Smooth muscle cell (in vitro differentiated cells): ENCODE measurements at regions not wholly inside any gene's neighbourhood (a gene's known extent, or its start where the extent isn't known, plus 50 kb on each side); places are given as distances from the start of the nearest gene placed in this dataset.

Source experiments
- DNase-seq: peaks from one replicate; lab custom pipeline; 2025; ENCODE audit not compliant: unreplicated experiment; lab: John Stamatoyannopoulos, UW
- H2AFZ ChIP-seq: fragments of 200-600 bp; sonication (generic); 2 replicates; pipeline ENCODE4 v1.6.0; 2016; ENCODE audit warnings: antibody characterized with exemption, low read depth, mild to moderate bottlenecking
- H3F3A ChIP-seq: fragments of 200-600 bp; sonication (generic); 2 replicates; pipeline ENCODE4 v1.6.0; 2017; ENCODE audit warnings: antibody characterized with exemption, low read depth
- H3K27ac ChIP-seq: fragments of 200-600 bp; sonication (generic); 2 replicates; pipeline ENCODE4 v1.5.1; 2016; ENCODE audit warnings: low read depth, mild to moderate bottlenecking
- H3K27me3 ChIP-seq: fragments of 200-600 bp; sonication (generic); 2 replicates; pipeline ENCODE4 v1.6.1; 2016; ENCODE audit warnings: low read depth, mild to moderate bottlenecking
- H3K36me3 ChIP-seq: fragments of 200-600 bp; sonication (generic); 2 replicates; pipeline ENCODE4 v1.5.1; 2016; ENCODE audit warnings: low read depth
- H3K4me1 ChIP-seq: fragments of 200-600 bp; sonication (generic); 2 replicates; pipeline ENCODE4 v1.5.1; 2016; ENCODE audit warnings: low read depth
- H3K4me2 ChIP-seq: fragments of 200-600 bp; sonication (generic); 2 replicates; pipeline ENCODE4 v1.6.0; 2016; ENCODE audit warnings: mild to moderate bottlenecking
- H3K4me3 ChIP-seq: fragments of 200-600 bp; sonication (generic); 2 replicates; pipeline ENCODE4 v1.5.1; 2016; ENCODE audit warnings: mild to moderate bottlenecking
- H3K79me2 ChIP-seq: fragments of 200-600 bp; sonication (generic); 2 replicates; pipeline ENCODE4 v1.6.0; 2016; ENCODE audit warnings: low read depth, mild to moderate bottlenecking
- H3K9ac ChIP-seq: fragments of 200-600 bp; sonication (generic); 2 replicates; pipeline ENCODE4 v1.6.0; 2016; ENCODE audit warnings: low read depth
- H3K9me3 ChIP-seq: fragments of 200-600 bp; sonication (generic); replicated peaks from 2 replicates; pipeline ENCODE4 v1.5.1; 2016; ENCODE audit warnings: low read depth
- H4K20me1 ChIP-seq: fragments of 200-600 bp; sonication (generic); 2 replicates; pipeline ENCODE4 v1.6.0; 2016; ENCODE audit warnings: low read depth
- CTCF ChIP-seq: fragments of 200-600 bp; sonication (generic); IDR thresholded peaks from 2 replicates; pipeline ENCODE4 v1.5.1; 2017; ENCODE audit warnings: borderline replicate concordance, mild to moderate bottlenecking, antibody characterized with exemption; ENCODE audit not compliant: insufficient read depth, poor library complexity, severe bottlenecking
- WGBS: methylation state at CpG from one replicate; pipeline ENCODE4 v1.1.7; 2016; ENCODE audit warnings: low lambda C conversion rate; 5-methylcytosine and 5-hydroxymethylcytosine counted together

GRCh38 chr14:86892152-86892956 is 1100.6 kb downstream of the GALC start:
- Histone ChIP-seq H3K4me3 (no peak overlapping the region), H3K9me3 (no peaks in the 10 kb centered on the region), H4K20me1 (no peaks in the 10 kb centered on the region), H2AFZ (no peak overlapping the region), H3K27me3 (no peaks in the 10 kb centered on the region), H3K36me3 (no peaks in the 10 kb centered on the region), H3K4me2 (no peak overlapping the region), H3K27ac (no peak overlapping the region), H3K4me1 (peaks cover 5% of the 10 kb centered on the region), H3F3A (no peaks in the 10 kb centered on the region), H3K79me2 (no peaks in the 10 kb centered on the region), H3K9ac (no peak overlapping the region)
- no peak for TF ChIP-seq CTCF
- WGBS: 81% methylated on average over 2 of the region's 2 CpGs
- no peak for DNase-seq

- no peak overlapping the region for H3K4me2 ChIP-seq
- no peak for TF ChIP-seq CTCF
- WGBS: 89% methylated on average over 4 of the region's 4 CpGs
Measured at GRCh38 chr14:86885280-86885679, 1107.7 kb downstream of the GALC start.

GRCh38 chr14:86884498-86884897 is 1108.5 kb downstream of the GALC start:
- H3K9me3 ChIP-seq: no peaks in the 10 kb centered on the region
- H3F3A ChIP-seq: no peaks in the 10 kb centered on the region
- no peaks in the 10 kb centered on the region for H3K27me3 ChIP-seq
- no peak overlapping the region for H2AFZ ChIP-seq
- no peaks in the 10 kb centered on the region for H3K36me3 ChIP-seq
- DNase-seq: no peak
- H3K9ac ChIP-seq: no peak overlapping the region
- no peak for TF ChIP-seq CTCF
- no peaks in the 10 kb centered on the region for H4K20me1 ChIP-seq
- H3K4me2 ChIP-seq: no peak overlapping the region
- no peaks in the 10 kb centered on the region for H3K4me1 ChIP-seq
- H3K79me2 ChIP-seq: no peaks in the 10 kb centered on the region
- H3K27ac ChIP-seq: no peak overlapping the region
- no peak overlapping the region for H3K4me3 ChIP-seq

More at GRCh38 chr14:86885280-86885679, 1107.7 kb downstream of the GALC start:
- Histone ChIP-seq H3K9me3 (no peaks in the 10 kb centered on the region), H3K9ac (no peak overlapping the region), H3K27me3 (no peaks in the 10 kb centered on the region), H3K4me1 (no peaks in the 10 kb centered on the region), H3K79me2 (no peaks in the 10 kb centered on the region), H3K4me3 (no peak overlapping the region), H3K36me3 (no peaks in the 10 kb centered on the region), H4K20me1 (no peaks in the 10 kb centered on the region), H3K27ac (no peak overlapping the region), H2AFZ (no peak overlapping the region), H3F3A (no peaks in the 10 kb centered on the region)
- no peak for DNase-seq

GRCh38 chr14:86882818-86883217 is 1110.2 kb downstream of the GALC start:
- Histone ChIP-seq H3K27me3 (no peaks in the 10 kb centered on the region), H3K27ac (no peak overlapping the region), H3K79me2 (no peaks in the 10 kb centered on the region), H4K20me1 (no peaks in the 10 kb centered on the region), H3F3A (no peaks in the 10 kb centered on the region), H3K9ac (no peak overlapping the region), H3K4me1 (no peaks in the 10 kb centered on the region), H3K9me3 (no peaks in the 10 kb centered on the region), H3K36me3 (no peaks in the 10 kb centered on the region), H3K4me3 (no peak overlapping the region), H2AFZ (no peak overlapping the region), H3K4me2 (no peak overlapping the region)
- TF ChIP-seq CTCF: no peak
- no peak for DNase-seq
- WGBS: 81% methylated on average over 3 of the region's 3 CpGs
